PC-9 (cell line): ENCODE measurements at regions not wholly inside any gene's neighbourhood (a gene's known extent, or its start where the extent isn't known, plus 50 kb on each side); places are given as distances from the start of the nearest gene placed in this dataset.

ENCODE experiments used
- BruUV-seq: library from RNA; stranded (reverse); fragments of 400-500 nt; replicated peaks from 2 replicates; lab custom pipeline; 2021; lab: Mats Ljungman, UMichigan
- CTCF ChIA-PET: fragments of 300-600 bp; sonication (Branson Sonifier 250); formaldehyde crosslinking; loops from one replicate; lab custom pipeline; 2022; ENCODE audit warnings: antibody characterized with exemption; lab: Charles Lee
- POLR2A ChIA-PET: fragments of 300-600 bp; sonication (Branson Sonifier 250); formaldehyde crosslinking; loops from one replicate; lab custom pipeline; 2022; ENCODE audit warnings: antibody characterized with exemption; ENCODE audit not compliant: unreplicated experiment; lab: Charles Lee
- DNase-seq, 2 experiments: peaks; one replicate each; pipeline versions ENCODE4 v3.0.0 to v3.0.0-alpha.2; 2015 to 2022; ENCODE audit warnings: mixed read lengths in 1 of 2
- H2AFZ ChIP-seq: fragments of 200-600 bp; sonication (generic); 2 replicates; pipeline ENCODE4 v1.8.1; 2017; ENCODE audit warnings: antibody characterized with exemption
- H3F3A ChIP-seq: fragments of 200-600 bp; sonication (generic); 2 replicates; pipeline ENCODE4 v1.8.1; 2017; ENCODE audit warnings: antibody characterized with exemption, mild to moderate bottlenecking, low read depth; ENCODE audit not compliant: insufficient read depth
- H3K27ac ChIP-seq: fragments of 200-600 bp; sonication (generic); 2 replicates; pipeline ENCODE4 v1.6.1; 2016; ENCODE audit warnings: mixed run types
- H3K27me3 ChIP-seq: fragments of 200-600 bp; sonication (generic); 2 replicates; pipeline ENCODE4 v1.6.1; 2016; ENCODE audit warnings: low read depth, mixed run types; ENCODE audit not compliant: insufficient read depth
- H3K36me3 ChIP-seq: fragments of 200-600 bp; sonication (generic); 2 replicates; pipeline ENCODE4 v1.6.1; 2016; ENCODE audit warnings: low read depth, mixed run types
- H3K4me1 ChIP-seq: fragments of 200-600 bp; sonication (generic); replicated peaks from 2 replicates; pipeline ENCODE4 v1.6.1; 2016; ENCODE audit warnings: mixed run types; ENCODE audit not compliant: insufficient read depth
- H3K4me2 ChIP-seq: fragments of 200-600 bp; sonication (generic); 2 replicates; pipeline ENCODE4 v1.6.1; 2017; ENCODE audit warnings: mixed run types
- H3K4me3 ChIP-seq: fragments of 200-600 bp; sonication (generic); 2 replicates; pipeline ENCODE4 v1.6.1; 2016; ENCODE audit warnings: mixed run types
- H3K79me2 ChIP-seq: fragments of 200-600 bp; sonication (generic); 2 replicates; pipeline ENCODE4 v1.6.1; 2017; ENCODE audit warnings: low read depth, mixed run types
- H3K9me2 ChIP-seq: fragments of 200-600 bp; sonication (generic); 2 replicates; pipeline ENCODE4 v1.8.1; 2017; ENCODE audit warnings: mild to moderate bottlenecking; ENCODE audit not compliant: insufficient read depth
- H3K9me3 ChIP-seq: fragments of 200-600 bp; sonication (generic); 2 replicates; pipeline ENCODE4 v1.8.1; 2016; ENCODE audit warnings: low read depth; ENCODE audit not compliant: insufficient read depth
- H4K20me1 ChIP-seq: fragments of 200-600 bp; sonication (generic); 2 replicates; pipeline ENCODE4 v1.8.1; 2017; ENCODE audit not compliant: insufficient read depth
- EZH2 ChIP-seq: fragments of 200-600 bp; sonication (generic); IDR thresholded peaks from 2 replicates; pipeline ENCODE4 v1.8.0; 2017; ENCODE audit warnings: antibody characterized with exemption, low read depth
- intact Hi-C: fragments of 100-400 bp; cut with micrococcal nuclease; formaldehyde crosslinking; loops from one replicate; pipeline ENCODE4 v1.10.0; 2022; ENCODE audit not compliant: unreplicated experiment
- TF ChIP-seq, protein P1 (sequence below): fragments of 200-600 bp; sonication (generic); conservative IDR thresholded peaks from 2 replicates; pipeline ENCODE4 v1.6.1; 2017; ENCODE audit warnings: mixed run types, antibody characterized with exemption, mild to moderate bottlenecking, moderate library complexity

GRCh38 chr3:18046131-18046915, 303.9 kb upstream of the TBC1D5 start:
- H3K4me2 ChIP-seq: no peak overlapping the region
- no peaks in the 10 kb centered on the region for H3F3A ChIP-seq
- no peaks in the 10 kb centered on the region for H4K20me1 ChIP-seq
- H3K79me2 ChIP-seq: no peaks in the 10 kb centered on the region
- DNase-seq: no peak
- CTCF ChIA-PET: no interaction called here
- H3K9me3 ChIP-seq: no peaks in the 10 kb centered on the region
- no TSS peak for BruUV-seq
- H3K27ac ChIP-seq: no peak overlapping the region
- POLR2A ChIA-PET: no interaction called here
- no peak overlapping the region for H3K4me3 ChIP-seq
- no peaks in the 10 kb centered on the region for H3K4me1 ChIP-seq
- intact Hi-C loops: no loop called here
- no peak overlapping the region for H2AFZ ChIP-seq
- H3K27me3 ChIP-seq: no peaks in the 10 kb centered on the region
- H3K36me3 ChIP-seq: no peaks in the 10 kb centered on the region
- TF ChIP-seq EZH2: no peak
- TF ChIP-seq, protein P1, sequence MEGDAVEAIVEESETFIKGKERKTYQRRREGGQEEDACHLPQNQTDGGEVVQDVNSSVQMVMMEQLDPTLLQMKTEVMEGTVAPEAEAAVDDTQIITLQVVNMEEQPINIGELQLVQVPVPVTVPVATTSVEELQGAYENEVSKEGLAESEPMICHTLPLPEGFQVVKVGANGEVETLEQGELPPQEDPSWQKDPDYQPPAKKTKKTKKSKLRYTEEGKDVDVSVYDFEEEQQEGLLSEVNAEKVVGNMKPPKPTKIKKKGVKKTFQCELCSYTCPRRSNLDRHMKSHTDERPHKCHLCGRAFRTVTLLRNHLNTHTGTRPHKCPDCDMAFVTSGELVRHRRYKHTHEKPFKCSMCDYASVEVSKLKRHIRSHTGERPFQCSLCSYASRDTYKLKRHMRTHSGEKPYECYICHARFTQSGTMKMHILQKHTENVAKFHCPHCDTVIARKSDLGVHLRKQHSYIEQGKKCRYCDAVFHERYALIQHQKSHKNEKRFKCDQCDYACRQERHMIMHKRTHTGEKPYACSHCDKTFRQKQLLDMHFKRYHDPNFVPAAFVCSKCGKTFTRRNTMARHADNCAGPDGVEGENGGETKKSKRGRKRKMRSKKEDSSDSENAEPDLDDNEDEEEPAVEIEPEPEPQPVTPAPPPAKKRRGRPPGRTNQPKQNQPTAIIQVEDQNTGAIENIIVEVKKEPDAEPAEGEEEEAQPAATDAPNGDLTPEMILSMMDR: no peak
- H3K9me2 ChIP-seq: no peaks in the 10 kb centered on the region

GRCh38 chr3:18044971-18045880, 302.8 kb upstream of the TBC1D5 start:
- POLR2A ChIA-PET: no interaction called here

DNA sequence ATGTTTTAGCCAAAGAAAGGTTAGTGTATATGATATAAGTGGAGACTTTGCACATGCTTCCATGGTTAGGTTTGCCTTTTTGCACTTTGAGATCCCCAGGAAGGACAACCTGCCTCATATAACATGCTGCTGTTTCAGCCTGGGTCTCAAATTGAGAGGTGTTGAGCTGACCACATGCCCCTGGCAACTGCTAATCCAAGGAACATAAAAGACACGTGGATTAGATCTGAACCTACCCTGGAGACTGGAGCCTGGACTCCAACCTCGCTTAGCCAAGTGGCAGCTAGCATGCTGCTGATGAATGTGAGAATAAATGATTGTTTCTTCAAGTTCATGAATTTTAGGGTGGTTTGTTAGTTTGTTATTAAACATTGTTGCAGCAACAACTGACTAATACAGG, 301.8 kb upstream of the TBC1D5 start:
- Histone ChIP-seq H3K4me1 (no peaks in the 10 kb centered on the region), H3K4me3 (no peak overlapping the region), H3K9me2 (no peaks in the 10 kb centered on the region), H3K9me3 (no peaks in the 10 kb centered on the region; the same call in 1 of the 2 replicates), H3K27ac (no peak overlapping the region), H2AFZ (0 out of 2 replicates have a peak overlapping the region, but pooled peaks have one; percentile 14), H3K36me3 (no peaks in the 10 kb centered on the region), H4K20me1 (no peaks in the 10 kb centered on the region), H3K4me2 (no peak overlapping the region), H3F3A (no peaks in the 10 kb centered on the region), H3K79me2 (no peaks in the 10 kb centered on the region), H3K27me3 (no peaks in the 10 kb centered on the region)
- DNase-seq: no peak
- no TSS peak for BruUV-seq
- ChIA-PET POLR2A (no interaction called here), CTCF (no interaction called here)
- TF ChIP-seq EZH2: no peak
- TF ChIP-seq, protein P1: no peak
- intact Hi-C loops: no loop called here

More at GRCh38 chr3:18044971-18045880, 302.8 kb upstream of the TBC1D5 start:
- Histone ChIP-seq H3K79me2 (no peaks in the 10 kb centered on the region), H4K20me1 (no peaks in the 10 kb centered on the region), H3K4me2 (no peak overlapping the region), H3F3A (no peaks in the 10 kb centered on the region), H3K4me3 (no peak overlapping the region), H3K9me2 (no peaks in the 10 kb centered on the region), H3K27me3 (no peaks in the 10 kb centered on the region), H2AFZ (no peak overlapping the region), H3K4me1 (no peaks in the 10 kb centered on the region), H3K27ac (no peak overlapping the region), H3K36me3 (no peaks in the 10 kb centered on the region), H3K9me3 (no peaks in the 10 kb centered on the region; the same call in 1 of the 2 replicates)
- CTCF ChIA-PET: no interaction called here
- no TSS peak for BruUV-seq
- intact Hi-C loops: no loop called here
- DNase-seq: no peak
- TF ChIP-seq, protein P1: no peak
- no peak for TF ChIP-seq EZH2
